Chondrocyte (in vitro differentiated cells): ENCODE measurements at regions not wholly inside any gene's neighbourhood (a gene's known extent, or its start where the extent isn't known, plus 50 kb on each side); places are given as distances from the start of the nearest gene placed in this dataset.
"Not testable (repeated sequence)": the region's sequence is repeated elsewhere in the genome, so short reads cannot be mapped to it uniquely, and the experiment has no call there.

Experiments
- DNase-seq: peaks from one replicate; pipeline ENCODE4 v3.0.0; 2021; ENCODE audit warnings: mixed read lengths, low spot score
- H3K27ac Mint-ChIP-seq: one replicate; pipeline ENCODE4 v1.8.0; 2021; ENCODE audit warnings: mild to moderate bottlenecking, moderate library complexity, mixed read lengths; ENCODE audit not compliant: unreplicated experiment
- H3K27me3 Mint-ChIP-seq: 2 replicates; pipeline ENCODE4 v1.8.0; 2021; ENCODE audit warnings: low read depth, mixed read lengths
- H3K36me3 Mint-ChIP-seq: 2 replicates; pipeline ENCODE4 v1.8.0; 2021; ENCODE audit warnings: low read depth, mixed read lengths
- H3K4me1 Mint-ChIP-seq: 2 replicates; pipeline ENCODE4 v1.8.0; 2021; ENCODE audit warnings: low read depth, mild to moderate bottlenecking, mixed read lengths
- H3K4me3 Mint-ChIP-seq: one replicate; pipeline ENCODE4 v1.8.0; 2021; ENCODE audit warnings: mild to moderate bottlenecking, moderate library complexity, mixed read lengths; ENCODE audit not compliant: unreplicated experiment
- H3K9me3 Mint-ChIP-seq: 2 replicates; pipeline ENCODE4 v1.8.0; 2021; ENCODE audit warnings: low read depth, mixed read lengths
- CTCF ChIP-seq: fragments of 200-600 bp; sonication (generic); IDR thresholded peaks from 2 replicates; pipeline ENCODE4 v1.5.0; 2021; ENCODE audit warnings: antibody characterized with exemption, mild to moderate bottlenecking, moderate library complexity

DNA sequence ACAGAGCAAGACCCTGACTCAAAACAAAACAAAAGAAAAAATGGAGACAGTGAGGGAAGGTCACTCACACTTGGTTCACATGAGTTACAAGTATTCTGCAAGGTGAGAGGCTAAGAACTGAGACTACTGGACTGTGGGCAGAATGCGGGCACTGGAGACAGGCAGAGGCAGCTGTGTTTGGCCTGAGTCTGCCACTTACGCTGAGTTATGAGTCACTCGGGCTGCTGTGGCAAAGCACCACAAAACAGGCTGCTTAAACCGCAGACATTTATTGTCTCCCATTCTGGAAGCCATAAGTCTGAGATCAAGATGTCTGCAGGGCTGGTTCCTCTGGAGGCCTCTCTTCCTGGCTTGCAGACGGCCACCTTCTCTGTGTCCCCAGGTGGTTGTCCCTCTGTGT is 122.8 kb downstream of the SHANK2 start:
- Mint-ChIP-seq H3K27ac (peak overlapping the region; percentile 10), H3K4me1 (no peaks in the 10 kb centered on the region), H3K36me3 (no peaks in the 10 kb centered on the region), H3K9me3 (no peaks in the 10 kb centered on the region), H3K4me3 (no peak overlapping the region), H3K27me3 (peaks cover 34% of the 10 kb centered on the region)
- DNase-seq, result no peak
- TF ChIP-seq CTCF, result no peak

DNA sequence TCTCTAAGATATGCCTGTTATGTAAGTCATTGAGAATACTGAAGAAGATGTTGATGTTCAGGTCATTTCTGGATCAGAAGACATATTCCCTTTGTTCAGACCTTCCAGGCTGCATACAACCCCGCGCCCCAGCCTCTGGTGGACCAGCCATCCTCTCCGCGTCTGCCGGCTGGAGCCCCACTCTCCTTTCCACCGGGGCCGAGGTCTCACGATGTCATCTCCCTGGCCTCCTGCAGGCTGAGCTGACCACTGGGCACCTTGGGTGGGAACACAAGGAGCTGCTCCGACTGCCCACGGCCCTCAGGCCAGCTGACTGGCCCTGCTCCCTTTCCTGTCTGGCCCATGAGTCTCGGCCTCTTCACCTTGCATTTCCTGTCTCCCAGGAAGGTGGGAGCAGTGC is 124.6 kb downstream of the SHANK2 start:
- Mint-ChIP-seq H3K4me1 (no peaks in the 10 kb centered on the region), H3K36me3 (no peaks in the 10 kb centered on the region), H3K27me3 (peaks cover 36% of the 10 kb centered on the region), H3K4me3 (no peak overlapping the region), H3K9me3 (peaks cover 5% of the 10 kb centered on the region), H3K27ac (no peak overlapping the region)
- no peak for DNase-seq
- no peak for TF ChIP-seq CTCF

DNA sequence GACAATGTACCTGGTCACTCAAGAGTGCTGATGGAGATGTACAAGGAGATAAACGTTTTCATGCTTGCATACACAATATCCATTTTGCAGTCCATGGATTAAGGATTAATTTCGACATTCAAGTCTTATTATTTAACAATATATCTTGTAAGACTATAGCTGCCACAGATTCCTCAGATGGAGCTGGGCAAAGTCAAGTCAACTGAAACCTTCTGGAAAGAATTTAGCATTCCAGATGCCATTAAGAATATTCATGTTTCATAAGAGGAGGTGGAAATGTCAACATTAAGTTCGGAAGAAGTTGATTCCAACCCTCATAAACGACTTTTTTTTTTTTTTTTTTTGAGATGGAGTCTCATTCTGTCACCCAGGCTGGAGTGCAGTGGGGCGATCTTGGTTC is 126.0 kb downstream of the SHANK2 start:
- not testable (repeated sequence) for DNase-seq, H3K4me1 Mint-ChIP-seq, H3K4me3 Mint-ChIP-seq, H3K27ac Mint-ChIP-seq, H3K36me3 Mint-ChIP-seq, H3K9me3 Mint-ChIP-seq
- peaks cover 27% of the 10 kb centered on the region for H3K27me3 Mint-ChIP-seq

DNA sequence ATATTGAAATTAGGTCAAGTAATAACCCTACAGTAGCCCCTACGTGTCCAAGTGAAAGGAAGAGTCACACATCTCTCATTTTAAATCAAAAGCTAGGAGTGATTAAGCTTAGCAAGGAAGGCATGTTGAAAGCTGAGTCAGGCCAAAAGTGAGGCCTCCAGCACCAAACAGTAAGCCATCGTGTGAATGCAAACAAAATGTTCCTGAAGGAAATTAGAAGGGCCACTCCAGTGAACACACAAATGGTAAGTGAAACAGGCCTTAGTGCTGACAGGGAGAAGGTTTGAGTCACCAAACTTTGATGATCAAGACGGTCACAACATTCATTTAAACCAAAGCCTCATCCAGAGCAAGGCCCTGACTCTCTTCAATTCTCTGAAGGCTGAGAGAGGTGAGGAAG is 127.2 kb downstream of the SHANK2 start:
- Mint-ChIP-seq H3K27ac (no peak overlapping the region), H3K4me3 (no peak overlapping the region), H3K36me3 (no peaks in the 10 kb centered on the region), H3K27me3 (peaks cover 28% of the 10 kb centered on the region), H3K9me3 (peaks cover 5% of the 10 kb centered on the region), H3K4me1 (no peaks in the 10 kb centered on the region)
- TF ChIP-seq CTCF, result no peak
- DNase-seq, result no peak

DNA sequence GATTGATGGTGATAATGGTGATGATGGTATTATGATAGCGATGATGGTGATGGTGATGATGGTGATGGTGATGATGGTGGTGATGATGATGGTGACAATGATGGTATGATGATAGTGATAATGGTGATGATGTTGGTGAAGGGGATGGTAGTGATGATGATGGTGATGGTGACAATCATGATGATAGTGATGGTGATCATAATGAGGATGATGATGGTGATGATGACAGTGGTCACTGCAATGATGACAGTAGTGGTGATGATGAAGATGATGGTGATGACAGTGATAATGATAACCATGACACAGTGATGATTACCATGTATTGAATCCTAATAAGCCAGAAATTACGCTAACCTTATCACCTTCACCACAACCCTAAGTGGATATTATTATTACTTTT is 128.2 kb downstream of the SHANK2 start:
- Mint-ChIP-seq H3K4me1 (no peaks in the 10 kb centered on the region), H3K9me3 (peaks cover 5% of the 10 kb centered on the region), H3K27me3 (peaks cover 34% of the 10 kb centered on the region), H3K4me3 (no peak overlapping the region), H3K27ac (no peak overlapping the region), H3K36me3 (peaks cover 1% of the 10 kb centered on the region)
- no peak for DNase-seq
- no peak for TF ChIP-seq CTCF

DNA sequence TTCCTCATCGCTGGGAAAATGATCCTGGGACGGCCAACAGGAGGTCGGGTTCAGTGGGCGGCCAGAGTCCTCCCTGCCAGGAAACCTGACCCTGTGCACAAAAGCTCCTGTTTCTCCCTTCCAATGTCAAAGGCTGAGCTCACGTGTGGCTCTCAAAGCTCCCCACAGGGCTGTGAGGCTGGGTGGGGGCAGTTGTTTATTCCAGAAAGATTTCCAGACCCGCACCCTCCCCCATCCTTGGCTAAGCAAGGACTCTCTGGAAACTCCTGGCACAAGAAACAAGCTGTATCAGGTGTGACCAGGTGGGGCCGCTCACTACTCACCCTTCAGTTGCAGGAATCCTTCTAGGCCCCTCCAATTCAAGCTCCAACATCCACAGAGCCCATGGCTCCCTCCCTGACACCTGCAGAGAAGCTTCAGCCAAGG is 131.9 kb downstream of the SHANK2 start:
- DNase-seq, result no peak
- H3K4me1 Mint-ChIP-seq, result no peaks in the 10 kb centered on the region

More for the DNA sequence above, 131.9 kb downstream of the SHANK2 start:
- Mint-ChIP-seq H3K9me3 (peaks cover 5% of the 10 kb centered on the region), H3K4me3 (no peak overlapping the region), H3K27ac (no peak overlapping the region), H3K27me3 (peaks cover 38% of the 10 kb centered on the region), H3K36me3 (peaks cover 1% of the 10 kb centered on the region)
- peak; percentile 53 for TF ChIP-seq CTCF
